ENCODE measurements at regions not wholly inside any gene's neighbourhood (a gene's known extent, or its start where the extent isn't known, plus 50 kb on each side); places are given as distances from the start of the nearest gene placed in this dataset.

DNA sequence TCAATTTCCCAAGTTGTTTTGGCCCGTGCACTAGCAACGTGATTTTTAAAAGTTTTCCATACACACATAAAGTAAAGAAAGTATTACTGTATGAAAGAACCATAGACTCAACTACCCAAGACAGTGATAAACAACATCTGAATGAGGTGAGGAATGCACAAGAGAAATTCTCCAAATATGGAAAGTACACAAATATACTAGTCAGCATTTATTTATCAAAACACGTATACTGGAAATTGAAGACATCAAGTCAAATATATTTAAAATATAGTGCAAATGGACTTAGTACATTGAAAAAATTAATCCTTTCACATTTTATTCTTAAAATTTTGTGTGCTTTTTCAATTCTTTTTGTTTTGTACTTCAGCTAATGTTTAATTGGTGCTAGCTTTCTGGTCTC is 143.6 kb downstream of the ARL4A start (continued):
- TF ChIP-seq TAF1 (conservative IDR thresholded peaks at IDR 0.05) (no peak), RXRA (IDR thresholded peaks at IDR 0.05) (no peak), RAD21 (IDR thresholded peaks at IDR 0.05) (no peak)
- TF ChIP-seq, protein P1, sequence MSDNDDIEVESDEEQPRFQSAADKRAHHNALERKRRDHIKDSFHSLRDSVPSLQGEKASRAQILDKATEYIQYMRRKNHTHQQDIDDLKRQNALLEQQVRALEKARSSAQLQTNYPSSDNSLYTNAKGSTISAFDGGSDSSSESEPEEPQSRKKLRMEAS (IDR thresholded peaks at IDR 0.05), result no peak

DNA sequence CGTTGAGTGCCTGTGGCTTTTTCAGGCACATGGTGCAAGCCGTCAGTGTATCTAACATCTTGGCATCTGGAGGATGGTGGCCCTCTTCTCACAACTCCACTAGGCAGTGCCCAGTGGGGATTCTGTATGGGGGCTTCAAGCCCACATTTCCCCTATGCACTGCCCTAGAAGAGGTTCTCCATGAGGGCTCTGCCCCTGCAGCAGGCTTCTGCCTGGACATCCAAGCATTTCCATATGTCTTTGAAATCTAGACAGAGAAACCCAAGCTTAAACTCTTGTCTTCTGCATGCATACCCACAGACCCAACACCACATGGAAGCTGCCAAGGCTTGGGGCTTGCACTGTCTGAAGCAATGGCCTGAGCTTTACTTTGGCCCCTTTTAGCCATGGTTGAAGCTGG is 146.4 kb downstream of the ARL4A start:
- no peaks in the 10 kb centered on the region for H3K36me3 ChIP-seq (ENCODE audit: control insufficient read depth in 4 of 4, insufficient read depth in 3 of 4, low read depth in 1 of 4, low read length in 3 of 4)
- H3K27ac ChIP-seq (ENCODE audit: low read depth in 1 of 2, low read length in 2 of 2), result no peak overlapping the region
- WGBS, result 92% methylated on average over 2 of the region's 2 CpGs
- no peaks in the 10 kb centered on the region for H3K27me3 ChIP-seq (ENCODE audit: control insufficient read depth in 4 of 4, insufficient read depth in 4 of 4, low read length in 3 of 4)
- peaks cover 0 to 12% (median 1%) of the 10 kb centered on the region in 4 donors for H3K9me3 ChIP-seq (ENCODE audit: control insufficient read depth in 4 of 4, low read length in 3 of 4)
- no peak overlapping the region for H3K4me3 ChIP-seq (ENCODE audit: low read depth in 1 of 3, low read length in 3 of 3)
- no peak for DNase-seq (ENCODE audit: low spot score)
- TF ChIP-seq, protein P1 (IDR thresholded peaks at IDR 0.05), result no peak
- TF ChIP-seq YY1 (IDR thresholded peaks at IDR 0.05) (no peak), EGR1 (IDR thresholded peaks at IDR 0.05; ENCODE audit: low read depth in 2 of 2) (no peak), HNF4G (IDR thresholded peaks at IDR 0.05) (no peak), NR2F2 (IDR thresholded peaks at IDR 0.05) (no peak), RXRA (IDR thresholded peaks at IDR 0.05) (no peak), RAD21 (IDR thresholded peaks at IDR 0.05) (no peak), SP1 (IDR thresholded peaks at IDR 0.05) (no peak), JUND (IDR thresholded peaks at IDR 0.05) (no peak), TAF1 (conservative IDR thresholded peaks at IDR 0.05) (no peak), HNF4A (conservative IDR thresholded peaks at IDR 0.05) (no peak), FOXA2 (IDR thresholded peaks at IDR 0.05) (no peak), FOXA1 (IDR thresholded peaks at IDR 0.05) (no peak), GABPA (IDR thresholded peaks at IDR 0.05 in 1 of 2, conservative IDR thresholded peaks at IDR 0.05 in 1 of 2) (no peak)
- TF ChIP-seq, protein P2, sequence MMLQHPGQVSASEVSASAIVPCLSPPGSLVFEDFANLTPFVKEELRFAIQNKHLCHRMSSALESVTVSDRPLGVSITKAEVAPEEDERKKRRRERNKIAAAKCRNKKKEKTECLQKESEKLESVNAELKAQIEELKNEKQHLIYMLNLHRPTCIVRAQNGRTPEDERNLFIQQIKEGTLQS (IDR thresholded peaks at IDR 0.05), result no peak
- TF ChIP-seq, protein P3, sequence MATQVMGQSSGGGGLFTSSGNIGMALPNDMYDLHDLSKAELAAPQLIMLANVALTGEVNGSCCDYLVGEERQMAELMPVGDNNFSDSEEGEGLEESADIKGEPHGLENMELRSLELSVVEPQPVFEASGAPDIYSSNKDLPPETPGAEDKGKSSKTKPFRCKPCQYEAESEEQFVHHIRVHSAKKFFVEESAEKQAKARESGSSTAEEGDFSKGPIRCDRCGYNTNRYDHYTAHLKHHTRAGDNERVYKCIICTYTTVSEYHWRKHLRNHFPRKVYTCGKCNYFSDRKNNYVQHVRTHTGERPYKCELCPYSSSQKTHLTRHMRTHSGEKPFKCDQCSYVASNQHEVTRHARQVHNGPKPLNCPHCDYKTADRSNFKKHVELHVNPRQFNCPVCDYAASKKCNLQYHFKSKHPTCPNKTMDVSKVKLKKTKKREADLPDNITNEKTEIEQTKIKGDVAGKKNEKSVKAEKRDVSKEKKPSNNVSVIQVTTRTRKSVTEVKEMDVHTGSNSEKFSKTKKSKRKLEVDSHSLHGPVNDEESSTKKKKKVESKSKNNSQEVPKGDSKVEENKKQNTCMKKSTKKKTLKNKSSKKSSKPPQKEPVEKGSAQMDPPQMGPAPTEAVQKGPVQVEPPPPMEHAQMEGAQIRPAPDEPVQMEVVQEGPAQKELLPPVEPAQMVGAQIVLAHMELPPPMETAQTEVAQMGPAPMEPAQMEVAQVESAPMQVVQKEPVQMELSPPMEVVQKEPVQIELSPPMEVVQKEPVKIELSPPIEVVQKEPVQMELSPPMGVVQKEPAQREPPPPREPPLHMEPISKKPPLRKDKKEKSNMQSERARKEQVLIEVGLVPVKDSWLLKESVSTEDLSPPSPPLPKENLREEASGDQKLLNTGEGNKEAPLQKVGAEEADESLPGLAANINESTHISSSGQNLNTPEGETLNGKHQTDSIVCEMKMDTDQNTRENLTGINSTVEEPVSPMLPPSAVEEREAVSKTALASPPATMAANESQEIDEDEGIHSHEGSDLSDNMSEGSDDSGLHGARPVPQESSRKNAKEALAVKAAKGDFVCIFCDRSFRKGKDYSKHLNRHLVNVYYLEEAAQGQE (IDR thresholded peaks at IDR 0.05), result no peak
- TF ChIP-seq, protein P4, sequence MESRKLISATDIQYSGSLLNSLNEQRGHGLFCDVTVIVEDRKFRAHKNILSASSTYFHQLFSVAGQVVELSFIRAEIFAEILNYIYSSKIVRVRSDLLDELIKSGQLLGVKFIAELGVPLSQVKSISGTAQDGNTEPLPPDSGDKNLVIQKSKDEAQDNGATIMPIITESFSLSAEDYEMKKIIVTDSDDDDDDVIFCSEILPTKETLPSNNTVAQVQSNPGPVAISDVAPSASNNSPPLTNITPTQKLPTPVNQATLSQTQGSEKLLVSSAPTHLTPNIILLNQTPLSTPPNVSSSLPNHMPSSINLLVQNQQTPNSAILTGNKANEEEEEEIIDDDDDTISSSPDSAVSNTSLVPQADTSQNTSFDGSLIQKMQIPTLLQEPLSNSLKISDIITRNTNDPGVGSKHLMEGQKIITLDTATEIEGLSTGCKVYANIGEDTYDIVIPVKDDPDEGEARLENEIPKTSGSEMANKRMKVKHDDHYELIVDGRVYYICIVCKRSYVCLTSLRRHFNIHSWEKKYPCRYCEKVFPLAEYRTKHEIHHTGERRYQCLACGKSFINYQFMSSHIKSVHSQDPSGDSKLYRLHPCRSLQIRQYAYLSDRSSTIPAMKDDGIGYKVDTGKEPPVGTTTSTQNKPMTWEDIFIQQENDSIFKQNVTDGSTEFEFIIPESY (IDR thresholded peaks at IDR 0.05), result no peak
- TF ChIP-seq, protein P5, sequence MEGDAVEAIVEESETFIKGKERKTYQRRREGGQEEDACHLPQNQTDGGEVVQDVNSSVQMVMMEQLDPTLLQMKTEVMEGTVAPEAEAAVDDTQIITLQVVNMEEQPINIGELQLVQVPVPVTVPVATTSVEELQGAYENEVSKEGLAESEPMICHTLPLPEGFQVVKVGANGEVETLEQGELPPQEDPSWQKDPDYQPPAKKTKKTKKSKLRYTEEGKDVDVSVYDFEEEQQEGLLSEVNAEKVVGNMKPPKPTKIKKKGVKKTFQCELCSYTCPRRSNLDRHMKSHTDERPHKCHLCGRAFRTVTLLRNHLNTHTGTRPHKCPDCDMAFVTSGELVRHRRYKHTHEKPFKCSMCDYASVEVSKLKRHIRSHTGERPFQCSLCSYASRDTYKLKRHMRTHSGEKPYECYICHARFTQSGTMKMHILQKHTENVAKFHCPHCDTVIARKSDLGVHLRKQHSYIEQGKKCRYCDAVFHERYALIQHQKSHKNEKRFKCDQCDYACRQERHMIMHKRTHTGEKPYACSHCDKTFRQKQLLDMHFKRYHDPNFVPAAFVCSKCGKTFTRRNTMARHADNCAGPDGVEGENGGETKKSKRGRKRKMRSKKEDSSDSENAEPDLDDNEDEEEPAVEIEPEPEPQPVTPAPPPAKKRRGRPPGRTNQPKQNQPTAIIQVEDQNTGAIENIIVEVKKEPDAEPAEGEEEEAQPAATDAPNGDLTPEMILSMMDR (IDR thresholded peaks at IDR 0.05; ENCODE audit: low read depth, low read length, missing input control), result no peak
- H3K9ac ChIP-seq (ENCODE audit: low read depth in 1 of 2, low read length in 2 of 2), result no peak overlapping the region
- no peaks in the 10 kb centered on the region for H3K4me1 ChIP-seq (ENCODE audit: control insufficient read depth in 4 of 4, insufficient read depth in 4 of 4, low read length in 3 of 4)

Measured in liver (tissue), 8 donors.